NCI-H526 (cell line): ENCODE measurements at regions not wholly inside any gene's neighbourhood (a gene's known extent, or its start where the extent isn't known, plus 50 kb on each side); places are given as distances from the start of the nearest gene placed in this dataset.
A peak's percentile ranks its signal among the peaks of the same experiment; 100 is the strongest.

Source experiments
- DNase-seq, 2 experiments: peaks; one replicate each; lab custom pipeline; 2025; lab: John Stamatoyannopoulos, UW

DNA sequence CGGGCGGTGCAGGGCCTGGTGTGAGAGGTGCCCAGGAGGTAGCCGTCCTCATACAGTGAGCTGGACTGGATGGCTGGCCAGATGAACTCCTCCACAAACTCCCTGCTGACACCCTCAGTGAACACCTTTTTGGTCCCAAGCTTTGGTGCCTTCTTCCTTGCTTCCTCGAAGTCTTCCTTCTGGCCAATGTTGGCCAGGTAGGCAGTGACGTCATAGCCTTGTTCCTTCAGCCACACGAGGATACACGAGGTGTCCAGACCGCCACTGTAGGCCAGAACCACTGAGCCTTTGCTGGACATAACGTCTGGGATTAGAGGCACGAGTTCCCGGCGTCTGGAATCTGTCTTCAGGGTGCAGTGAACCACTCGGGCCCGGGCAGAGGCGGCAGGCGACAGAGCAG, 206.8 kb upstream of the SP4 start:
- DNase-seq = no peak

GRCh38 chr7:21238400-21239116, 189.3 kb upstream of the SP4 start:
- no peak for DNase-seq

DNA sequence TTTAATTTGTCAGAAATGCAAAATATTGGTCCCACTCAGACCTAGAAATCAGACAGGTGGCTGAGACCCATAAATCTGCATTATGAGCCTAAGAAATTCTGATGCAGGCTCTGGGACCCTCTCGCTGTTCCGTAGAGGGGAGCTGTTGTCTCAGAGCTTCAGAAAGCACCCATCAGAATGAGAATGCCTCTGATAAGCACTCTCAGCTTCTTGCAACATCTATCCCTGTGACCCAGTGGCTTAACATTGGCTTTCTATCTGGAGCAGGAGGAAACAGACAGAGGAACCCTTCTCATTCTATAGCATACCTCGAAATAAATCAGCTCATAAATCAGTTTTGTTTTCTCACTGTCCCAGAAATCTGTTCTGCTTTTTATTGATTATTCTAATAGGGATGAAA, 184.6 kb upstream of the SP4 start:
- no peak for DNase-seq

DNA sequence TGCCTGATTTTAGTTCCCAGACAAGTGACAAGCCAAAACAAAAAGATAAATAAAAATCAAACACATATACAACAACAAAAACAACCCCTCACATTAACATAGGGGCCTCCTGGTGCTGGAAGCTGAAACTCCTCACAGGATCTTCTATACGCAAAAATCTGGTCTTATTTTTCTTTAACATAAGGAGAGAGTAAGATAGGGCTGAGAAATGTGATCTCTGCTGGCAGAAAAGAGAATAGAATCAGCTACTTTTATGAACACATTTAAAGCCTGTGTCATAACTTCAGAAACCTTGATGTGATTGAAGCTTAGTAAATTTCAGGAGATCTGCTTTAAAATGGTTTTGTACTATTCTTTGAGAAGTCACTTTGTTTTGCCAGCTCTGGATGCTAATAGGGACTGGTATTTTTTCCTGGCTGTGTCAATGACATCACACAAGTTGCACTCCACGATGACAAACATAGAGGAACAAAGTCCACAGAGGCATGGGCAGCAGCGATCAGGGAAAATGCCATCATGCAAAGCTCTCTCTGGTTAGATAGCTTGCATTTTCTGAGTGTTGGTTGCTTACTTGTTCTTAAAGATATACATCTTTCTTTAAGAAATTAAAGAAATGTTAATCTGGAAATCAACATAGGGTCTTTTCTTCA, 176.6 kb upstream of the SP4 start:
- DNase-seq = peak; percentile 25 to 65

DNA sequence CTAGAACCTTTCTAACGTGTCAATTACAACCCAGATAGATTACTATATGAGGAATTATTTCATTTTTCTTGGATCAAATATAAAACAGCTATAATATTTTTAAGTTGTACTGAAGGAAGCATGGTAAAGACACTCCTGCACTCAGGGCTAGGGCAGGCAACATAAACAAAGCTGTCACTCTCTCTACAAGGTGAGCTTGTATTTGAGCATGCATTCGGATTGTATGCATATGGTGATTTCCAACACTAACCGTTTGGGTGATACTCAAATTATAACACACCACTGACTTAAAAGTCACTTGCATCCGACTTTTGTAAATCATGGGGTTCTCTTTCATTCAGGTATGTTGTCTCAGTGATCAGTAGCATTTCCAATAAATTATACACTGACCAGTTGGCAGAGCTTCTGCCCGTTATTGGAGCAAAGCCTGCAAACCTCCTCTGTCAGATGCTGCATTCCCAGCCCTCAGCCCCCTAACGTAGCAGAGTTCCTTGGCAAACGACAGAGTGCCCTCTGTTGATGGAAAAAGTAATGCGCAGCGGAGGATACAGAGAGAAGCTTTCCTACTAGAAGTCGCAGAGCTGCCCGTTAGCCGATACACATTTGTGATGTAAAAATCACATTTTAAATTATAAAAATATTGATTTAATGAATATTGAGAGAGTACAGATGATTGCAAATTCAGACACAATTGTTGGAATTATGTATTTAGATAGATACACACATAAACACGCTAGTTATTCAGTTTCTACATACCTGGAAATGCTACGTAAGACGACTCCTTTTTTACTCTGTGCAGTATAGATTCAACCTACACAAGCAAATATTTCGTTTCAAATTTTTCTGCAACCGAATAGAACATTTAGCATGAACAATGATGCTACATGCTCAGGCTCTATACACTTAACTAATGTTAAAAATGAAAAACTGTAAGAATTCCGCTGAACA, 173.9 kb upstream of the SP4 start:
- peak; percentile 64 to 90 for DNase-seq

GRCh38 chr7:21256310-21256877, 171.5 kb upstream of the SP4 start:
- DNase-seq = peak; percentile 33 to 78

- no peak for DNase-seq
Observed at GRCh38 chr7:21260939-21261338, 166.9 kb upstream of the SP4 start.

DNA sequence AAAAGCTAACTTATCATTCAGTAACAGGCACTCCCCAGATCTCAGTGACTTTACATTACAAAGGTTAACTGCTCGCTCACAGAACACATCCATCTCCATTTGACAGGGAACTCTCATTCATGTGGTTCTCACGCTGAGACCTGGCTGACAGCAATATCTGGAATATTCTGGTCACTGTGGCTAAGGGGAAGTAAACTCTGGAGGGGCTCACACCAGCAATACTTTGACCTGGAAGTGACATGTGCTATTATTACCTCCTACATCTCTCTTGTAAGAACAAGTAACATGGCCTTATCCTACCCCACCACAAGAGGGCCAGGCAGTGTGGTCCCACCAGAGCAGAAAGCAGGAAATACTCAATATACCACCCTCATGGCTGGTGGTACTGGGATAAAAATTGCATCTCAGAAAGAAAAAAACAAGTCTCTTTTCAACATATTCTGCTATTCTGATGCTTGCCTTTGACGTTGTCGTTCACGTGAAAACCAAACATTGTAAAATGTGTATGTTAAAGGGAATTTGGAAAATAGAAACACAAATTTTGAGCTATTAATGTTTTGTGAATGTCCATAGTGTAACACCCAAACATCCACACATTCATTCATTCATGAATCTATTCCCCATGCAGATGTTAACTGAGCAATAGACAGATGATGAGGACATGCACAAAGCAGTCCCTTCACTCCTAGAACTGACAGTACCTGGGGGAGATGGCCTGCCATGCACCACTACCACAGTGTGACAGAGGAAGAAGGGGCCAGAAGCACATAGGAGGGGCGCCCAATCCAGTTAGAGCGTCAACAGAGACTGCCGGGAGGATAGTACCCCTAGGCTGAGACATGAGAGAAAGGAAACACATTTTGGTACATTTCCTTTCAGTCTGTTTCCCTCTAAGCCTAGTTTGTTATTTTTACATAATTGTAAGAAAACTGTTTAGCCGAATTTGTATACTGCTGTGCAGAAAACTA, 166.0 kb upstream of the SP4 start:
- peak; percentile 66 to 73 for DNase-seq

GRCh38 chr7:21269021-21269420, 158.9 kb upstream of the SP4 start:
- no peak for DNase-seq

DNA sequence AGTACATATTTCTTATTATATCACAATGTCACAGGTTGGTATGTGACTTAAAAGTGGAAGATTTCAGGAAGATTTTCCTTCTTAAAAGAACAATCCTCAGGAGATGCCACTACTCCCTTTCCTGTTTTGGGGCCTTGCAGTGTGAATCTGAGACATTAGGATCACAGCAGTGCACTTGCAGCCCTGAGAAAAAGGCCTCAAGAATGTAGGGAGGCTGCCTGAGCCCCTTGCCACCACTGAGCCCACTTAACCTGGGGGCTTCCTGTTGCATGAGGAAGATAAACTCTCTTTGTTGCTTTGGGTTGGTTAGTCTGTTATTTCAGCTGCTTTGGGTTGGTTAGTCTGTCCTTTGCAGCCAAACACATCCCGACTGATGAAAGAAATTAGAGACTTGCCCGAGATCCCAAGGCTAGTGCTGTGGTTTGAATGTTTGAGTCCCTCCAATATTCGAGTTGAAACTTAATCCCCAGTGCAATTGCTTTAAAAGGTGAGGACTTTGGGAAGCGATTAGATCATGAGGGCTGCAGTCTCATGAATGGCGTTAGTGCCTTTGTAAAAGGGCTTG, 151.3 kb upstream of the SP4 start:
- no peak for DNase-seq

- no peak for DNase-seq
Observed at GRCh38 chr7:21278944-21279343, 148.9 kb upstream of the SP4 start.

GRCh38 chr7:21281193-21281592, 146.7 kb upstream of the SP4 start:
- no peak for DNase-seq

DNA sequence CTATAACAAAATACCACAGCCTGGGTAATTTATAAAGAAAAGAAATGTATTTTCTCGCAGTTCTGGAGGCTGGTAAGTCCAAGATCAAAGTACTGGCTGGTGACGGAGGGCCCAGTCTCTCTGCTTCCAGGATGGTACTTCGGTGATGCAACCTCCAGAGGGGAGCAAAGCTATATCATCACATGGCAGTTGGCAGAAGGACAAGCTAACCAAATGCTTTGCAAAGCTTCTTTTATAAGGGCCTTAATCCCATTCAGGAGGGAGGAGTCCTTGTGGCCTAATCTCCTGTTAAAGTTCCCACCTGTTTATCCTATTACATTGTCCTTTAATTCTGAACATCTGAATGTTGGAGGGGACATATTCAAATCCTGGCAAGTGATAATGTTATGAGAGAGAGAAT, 134.1 kb upstream of the SP4 start:
- DNase-seq = peak in 1 of 2 experiments; percentile 3

- no peak for DNase-seq
Observed at GRCh38 chr7:21299766-21300165, 128.1 kb upstream of the SP4 start.

GRCh38 chr7:21300692-21301091, 127.2 kb upstream of the SP4 start:
- peak in 1 of 2 experiments; percentile 22 for DNase-seq

DNA sequence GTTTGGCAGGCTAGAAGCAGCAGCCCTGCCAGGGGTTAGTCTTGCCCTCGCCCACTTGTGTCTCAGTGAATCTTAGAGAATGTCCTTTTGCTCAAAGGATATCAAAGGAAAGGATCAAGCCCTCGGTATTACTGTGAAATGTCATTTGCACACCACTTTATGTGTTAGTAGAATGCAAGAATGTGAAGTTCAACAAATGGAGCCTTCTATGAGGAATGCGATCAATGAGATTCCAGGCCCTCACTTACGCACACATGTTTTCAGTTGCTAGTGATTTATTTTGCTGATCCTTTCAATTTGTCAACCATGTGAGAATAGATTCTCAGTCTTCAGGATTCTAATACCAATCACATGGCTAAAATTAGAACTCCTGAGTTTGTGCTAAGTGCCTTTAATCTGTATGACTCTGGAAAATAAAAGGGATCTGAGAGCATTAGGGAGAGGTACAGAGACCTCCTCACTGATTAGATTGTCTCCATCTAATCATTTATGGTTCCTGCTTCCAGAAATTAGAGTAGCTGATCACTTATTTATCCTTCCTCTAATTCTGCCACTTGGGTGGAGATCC, 123.0 kb upstream of the SP4 start:
- DNase-seq = no peak

GRCh38 chr7:21305455-21306235, 122.2 kb upstream of the SP4 start:
- peak in 1 of 2 experiments; percentile 49 for DNase-seq

- no peak for DNase-seq
Observed at GRCh38 chr7:21314954-21315353, 112.9 kb upstream of the SP4 start.
